Calu3 (cell line): ENCODE measurements at regions not wholly inside any gene's neighbourhood (a gene's known extent, or its start where the extent isn't known, plus 50 kb on each side); places are given as distances from the start of the nearest gene placed in this dataset.

ENCODE experiments used
- BruUV-seq: library from RNA; stranded (reverse); fragments of 400-500 nt; replicated peaks from 2 replicates; lab custom pipeline; 2021; lab: Mats Ljungman, UMichigan
- CTCF ChIA-PET: fragments of 300-600 bp; sonication (Branson Sonifier 250); formaldehyde crosslinking; loops from one replicate; lab custom pipeline; 2022; ENCODE audit warnings: antibody characterized with exemption; lab: Charles Lee
- DNase-seq: peaks from one replicate; pipeline ENCODE4 v3.0.0; 2022
- H3K27ac Mint-ChIP-seq: one replicate; pipeline ENCODE4 v1.8.0; 2022; ENCODE audit warnings: mixed read lengths; ENCODE audit not compliant: unreplicated experiment
- H3K27me3 Mint-ChIP-seq: one replicate; pipeline ENCODE4 v1.8.0; 2022; ENCODE audit warnings: mixed read lengths; ENCODE audit not compliant: unreplicated experiment
- H3K36me3 Mint-ChIP-seq: one replicate; pipeline ENCODE4 v1.8.0; 2022; ENCODE audit warnings: mild to moderate bottlenecking, moderate library complexity, mixed read lengths; ENCODE audit not compliant: insufficient read depth, unreplicated experiment
- H3K4me1 Mint-ChIP-seq: one replicate; pipeline ENCODE4 v1.8.0; 2022; ENCODE audit warnings: mild to moderate bottlenecking, low read depth, mixed read lengths; ENCODE audit not compliant: unreplicated experiment
- H3K4me3 Mint-ChIP-seq: one replicate; pipeline ENCODE4 v1.8.0; 2022; ENCODE audit warnings: mild to moderate bottlenecking, low read depth, moderate library complexity, mixed read lengths; ENCODE audit not compliant: unreplicated experiment
- H3K9me3 Mint-ChIP-seq: one replicate; pipeline ENCODE4 v1.8.0; 2022; ENCODE audit warnings: low read depth, mixed read lengths; ENCODE audit not compliant: unreplicated experiment
- intact Hi-C: fragments of 100-400 bp; cut with micrococcal nuclease; formaldehyde crosslinking; loops from one replicate; pipeline ENCODE4 v1.10.0; 2022; ENCODE audit not compliant: unreplicated experiment
- TF ChIP-seq, protein P1 (sequence below): fragments of 200-600 bp; IDR thresholded peaks from one replicate; pipeline ENCODE4 v1.8.0; 2022; ENCODE audit warnings: antibody characterized with exemption; ENCODE audit not compliant: unreplicated experiment

DNA sequence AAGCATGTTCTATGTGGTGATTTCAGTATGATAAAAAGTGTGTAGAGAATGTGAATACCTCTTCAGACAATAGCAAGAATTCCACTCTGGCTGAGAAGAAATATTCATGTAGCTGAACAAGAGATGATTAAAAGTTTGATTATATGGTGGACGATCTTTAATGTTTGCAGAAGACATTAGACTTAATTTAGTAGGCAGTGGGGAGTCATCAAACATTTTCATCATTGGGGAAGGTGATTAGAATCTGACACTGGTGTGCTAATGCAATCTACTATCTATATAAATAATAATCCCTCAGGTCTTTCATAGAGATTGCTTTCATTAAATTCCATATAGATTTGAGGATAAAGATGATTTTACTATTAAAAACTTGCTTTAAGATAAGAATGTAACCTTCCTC lies 761.0 kb downstream of the SOCS6 start:
- CTCF ChIA-PET, result no interaction called here
- no peak for DNase-seq
- H3K27me3 Mint-ChIP-seq, result no peaks in the 10 kb centered on the region
- no peak overlapping the region for H3K27ac Mint-ChIP-seq
- H3K36me3 Mint-ChIP-seq, result no peaks in the 10 kb centered on the region
- H3K4me1 Mint-ChIP-seq, result peaks cover 19% of the 10 kb centered on the region
- TF ChIP-seq, protein P1, sequence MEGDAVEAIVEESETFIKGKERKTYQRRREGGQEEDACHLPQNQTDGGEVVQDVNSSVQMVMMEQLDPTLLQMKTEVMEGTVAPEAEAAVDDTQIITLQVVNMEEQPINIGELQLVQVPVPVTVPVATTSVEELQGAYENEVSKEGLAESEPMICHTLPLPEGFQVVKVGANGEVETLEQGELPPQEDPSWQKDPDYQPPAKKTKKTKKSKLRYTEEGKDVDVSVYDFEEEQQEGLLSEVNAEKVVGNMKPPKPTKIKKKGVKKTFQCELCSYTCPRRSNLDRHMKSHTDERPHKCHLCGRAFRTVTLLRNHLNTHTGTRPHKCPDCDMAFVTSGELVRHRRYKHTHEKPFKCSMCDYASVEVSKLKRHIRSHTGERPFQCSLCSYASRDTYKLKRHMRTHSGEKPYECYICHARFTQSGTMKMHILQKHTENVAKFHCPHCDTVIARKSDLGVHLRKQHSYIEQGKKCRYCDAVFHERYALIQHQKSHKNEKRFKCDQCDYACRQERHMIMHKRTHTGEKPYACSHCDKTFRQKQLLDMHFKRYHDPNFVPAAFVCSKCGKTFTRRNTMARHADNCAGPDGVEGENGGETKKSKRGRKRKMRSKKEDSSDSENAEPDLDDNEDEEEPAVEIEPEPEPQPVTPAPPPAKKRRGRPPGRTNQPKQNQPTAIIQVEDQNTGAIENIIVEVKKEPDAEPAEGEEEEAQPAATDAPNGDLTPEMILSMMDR, result no peak
- no peaks in the 10 kb centered on the region for H3K9me3 Mint-ChIP-seq
- intact Hi-C loops, result no loop called here
- no peak overlapping the region for H3K4me3 Mint-ChIP-seq
- no TSS peak for BruUV-seq

DNA sequence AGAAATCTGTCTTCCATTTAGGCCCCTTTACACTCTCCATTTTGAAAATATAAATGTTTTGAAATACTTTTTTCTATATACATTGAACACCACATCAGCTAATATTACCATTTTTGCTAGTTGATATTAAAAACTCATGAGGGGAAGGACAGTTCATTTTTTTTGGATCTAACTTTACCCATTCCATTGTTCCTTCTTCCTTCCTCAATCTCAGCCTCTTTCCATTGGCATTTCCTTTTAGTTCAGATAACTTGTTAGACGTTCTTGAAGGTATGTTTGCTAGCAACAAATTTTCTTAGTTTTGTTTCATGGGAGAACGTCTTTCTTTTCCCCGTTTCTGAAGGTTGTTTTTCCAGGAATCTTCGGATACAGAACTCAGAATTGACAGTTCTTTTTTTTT lies 759.0 kb downstream of the SOCS6 start:
- Mint-ChIP-seq H3K4me3 (no peak overlapping the region), H3K36me3 (no peaks in the 10 kb centered on the region), H3K27ac (no peak overlapping the region), H3K4me1 (peaks cover 12% of the 10 kb centered on the region), H3K27me3 (no peaks in the 10 kb centered on the region), H3K9me3 (no peaks in the 10 kb centered on the region)
- TF ChIP-seq, protein P1, result no peak
- intact Hi-C loops, result no loop called here
- DNase-seq, result no peak
- CTCF ChIA-PET, result no interaction called here
- no TSS peak for BruUV-seq

DNA sequence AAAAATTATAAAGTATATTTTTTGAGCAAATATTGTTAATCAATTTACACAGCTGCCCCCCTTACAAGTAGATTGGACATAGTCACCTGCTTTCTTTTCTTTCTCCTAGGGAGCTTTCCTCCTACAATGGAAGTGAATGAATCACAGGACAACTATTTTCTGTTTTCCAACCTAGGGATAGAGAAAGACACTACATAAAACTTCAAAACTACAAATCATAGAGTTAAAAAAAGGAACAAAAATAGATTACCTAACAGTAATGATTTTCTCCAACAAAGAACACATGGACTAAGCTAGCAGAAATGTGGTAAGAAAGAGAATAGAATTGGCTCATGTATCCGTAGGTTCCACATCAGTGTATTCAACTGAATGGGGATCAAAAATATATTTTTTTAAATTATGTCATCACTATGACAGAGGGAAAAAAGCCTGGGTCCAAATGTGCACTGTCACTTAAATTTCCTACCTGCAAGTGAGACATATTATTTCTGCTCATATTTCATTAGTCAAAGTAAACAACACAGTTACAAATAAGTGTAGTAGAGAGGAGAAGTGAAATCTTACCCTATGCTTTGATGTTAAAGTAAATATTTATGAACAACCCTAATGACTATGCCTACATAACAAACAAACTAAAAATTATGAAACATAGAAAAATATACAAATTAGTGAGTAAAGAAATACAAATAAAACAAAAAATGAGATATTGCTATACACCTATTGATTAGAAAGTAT lies 756.7 kb downstream of the SOCS6 start:
- Mint-ChIP-seq H3K27ac (no peak overlapping the region), H3K4me3 (no peak overlapping the region), H3K4me1 (peaks cover 2% of the 10 kb centered on the region), H3K9me3 (no peaks in the 10 kb centered on the region), H3K36me3 (no peaks in the 10 kb centered on the region), H3K27me3 (no peaks in the 10 kb centered on the region)
- CTCF ChIA-PET, result no interaction called here
- BruUV-seq, result no TSS peak
- intact Hi-C loops, result no loop called here
- DNase-seq, result no peak
- TF ChIP-seq, protein P1, result no peak

DNA sequence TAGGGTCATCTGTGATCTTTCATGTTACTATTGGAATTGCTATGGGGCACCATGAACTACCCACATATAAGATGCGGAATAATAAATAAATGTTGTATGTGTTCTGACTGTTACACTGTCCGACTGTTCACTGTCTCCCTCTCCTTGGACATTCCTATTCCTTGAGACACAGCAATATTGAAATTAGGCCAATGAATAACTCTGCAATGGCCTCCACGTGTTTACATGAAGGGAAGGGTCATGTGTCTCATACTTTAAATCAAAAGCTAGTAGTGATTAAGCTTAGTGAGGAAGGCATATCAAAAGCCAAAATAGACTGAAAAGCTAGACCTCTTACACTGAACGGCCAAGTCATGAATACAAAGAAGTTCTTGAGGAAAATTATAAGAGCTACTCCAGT lies 751.3 kb downstream of the SOCS6 start:
- Mint-ChIP-seq H3K27ac (no peak overlapping the region), H3K27me3 (no peaks in the 10 kb centered on the region), H3K4me1 (peaks cover 35% of the 10 kb centered on the region), H3K36me3 (no peaks in the 10 kb centered on the region), H3K9me3 (no peaks in the 10 kb centered on the region), H3K4me3 (no peak overlapping the region)
- BruUV-seq, result no TSS peak
- CTCF ChIA-PET, result no interaction called here
- intact Hi-C loops, result no loop called here
- DNase-seq, result no peak
- TF ChIP-seq, protein P1, result no peak
